OCI-LY3 (cell line): ENCODE measurements at regions not wholly inside any gene's neighbourhood (a gene's known extent, or its start where the extent isn't known, plus 50 kb on each side); places are given as distances from the start of the nearest gene placed in this dataset.

Experiments
- H2AFZ ChIP-seq: fragments of 200-600, 300-600 bp; shearing (Covaris generic); 2 replicates; pipeline ENCODE4 v1.6.0; 2014; ENCODE audit warnings: antibody characterized with exemption, low read depth, low read length
- H3K27ac ChIP-seq: fragments of 200-600, 300-600 bp; sonication (generic); 2 replicates; pipeline ENCODE4 v1.5.1; 2014; ENCODE audit warnings: mild to moderate bottlenecking, low read length, moderate library complexity, mixed read lengths
- H3K27me3 ChIP-seq: fragments of 200-600, 300-600 bp; sonication (generic); 2 replicates; pipeline ENCODE4 v1.6.1; 2014; ENCODE audit warnings: low read depth, low read length, mixed read lengths
- H3K36me3 ChIP-seq: fragments of 200-600, 300-600 bp; sonication (generic); replicated peaks from 2 replicates; pipeline ENCODE3; 2014; ENCODE audit warnings: low read depth, low read length, mixed read lengths
- H3K4me1 ChIP-seq: fragments of 300-600, 200-600 bp; sonication (generic); 2 replicates; pipeline ENCODE4 v1.6.1; 2014; ENCODE audit warnings: low read length, mixed read lengths
- H3K4me2 ChIP-seq: fragments of 200-600, 300-600 bp; sonication (generic); 2 replicates; pipeline ENCODE4 v1.6.1; 2014; ENCODE audit warnings: low read length, mixed read lengths
- H3K4me3 ChIP-seq: fragments of 300-600, 200-600 bp; sonication (generic); 2 replicates; pipeline ENCODE4 v1.5.1; 2014; ENCODE audit warnings: antibody characterized with exemption, mild to moderate bottlenecking, low read length, moderate library complexity
- H3K79me2 ChIP-seq: fragments of 300-600, 200-600 bp; shearing (Covaris generic); 2 replicates; pipeline ENCODE4 v1.6.1; 2014; ENCODE audit warnings: mild to moderate bottlenecking, low read length, mixed read lengths
- H3K9ac ChIP-seq: fragments of 300-600, 200-600 bp; shearing (Covaris generic); 2 replicates; pipeline ENCODE4 v1.6.0; 2014; ENCODE audit warnings: mild to moderate bottlenecking, low read length, moderate library complexity
- H3K9me3 ChIP-seq: fragments of 200-600, 300-600 bp; shearing (Covaris generic); 2 replicates; pipeline ENCODE4 v1.6.1; 2014; ENCODE audit warnings: low read length, mixed read lengths; ENCODE audit not compliant: insufficient read depth
- H4K20me1 ChIP-seq: fragments of 200-600, 300-600 bp; sonication (generic); 2 replicates; pipeline ENCODE4 v1.6.1; 2016; ENCODE audit warnings: low read length, mixed read lengths; ENCODE audit not compliant: insufficient read depth
- CTCF ChIP-seq: fragments of 200-600, 300-600 bp; sonication (generic); IDR thresholded peaks from 2 replicates; pipeline ENCODE4 v1.5.1; 2014; ENCODE audit warnings: antibody characterized with exemption, low read length, low read depth
- EZH2phosphoT487 ChIP-seq: fragments of 200-600 bp; shearing (Covaris generic); IDR thresholded peaks from 2 replicates; pipeline ENCODE4 v1.6.1; 2018; ENCODE audit warnings: antibody characterized with exemption, mixed run types, low read depth

- Histone ChIP-seq H3K4me3 (no peak overlapping the region), H3K9ac (no peak overlapping the region), H3K36me3 (no peaks in the 10 kb centered on the region), H2AFZ (no peak overlapping the region), H3K27ac (no peak overlapping the region), H3K79me2 (no peaks in the 10 kb centered on the region), H3K9me3 (no peaks in the 10 kb centered on the region), H3K4me2 (no peak overlapping the region), H3K4me1 (peaks cover 16% of the 10 kb centered on the region), H4K20me1 (no peaks in the 10 kb centered on the region), H3K27me3 (no peaks in the 10 kb centered on the region)
- TF ChIP-seq CTCF (no peak), EZH2phosphoT487 (no peak)
Measured at GRCh38 chr3:82079335-82079890, 318.0 kb upstream of the GBE1 start.

GRCh38 chr3:82078246-82078645 lies 316.8 kb upstream of the GBE1 start:
- H3K9ac ChIP-seq: no peak overlapping the region
- peak overlapping the region; percentile 21 for H3K4me2 ChIP-seq
- H3K79me2 ChIP-seq: no peaks in the 10 kb centered on the region
- no peaks in the 10 kb centered on the region for H4K20me1 ChIP-seq
- no peaks in the 10 kb centered on the region for H3K9me3 ChIP-seq
- no peaks in the 10 kb centered on the region for H3K36me3 ChIP-seq
- peaks cover 16% of the 10 kb centered on the region for H3K4me1 ChIP-seq
- H3K27me3 ChIP-seq: no peaks in the 10 kb centered on the region
- TF ChIP-seq CTCF: no peak
- TF ChIP-seq EZH2phosphoT487: no peak
- no peak overlapping the region for H3K27ac ChIP-seq
- peak overlapping the region; percentile 9 for H2AFZ ChIP-seq
- no peak overlapping the region for H3K4me3 ChIP-seq

GRCh38 chr3:82067420-82067819 lies 306.0 kb upstream of the GBE1 start:
- Histone ChIP-seq H3K27ac (no peak overlapping the region), H3K9ac (no peak overlapping the region), H3K27me3 (no peaks in the 10 kb centered on the region), H2AFZ (no peak overlapping the region), H3K9me3 (no peaks in the 10 kb centered on the region), H4K20me1 (no peaks in the 10 kb centered on the region), H3K4me1 (no peaks in the 10 kb centered on the region), H3K4me2 (no peak overlapping the region), H3K4me3 (no peak overlapping the region), H3K79me2 (no peaks in the 10 kb centered on the region), H3K36me3 (no peaks in the 10 kb centered on the region)
- TF ChIP-seq EZH2phosphoT487 (no peak), CTCF (no peak)

- Histone ChIP-seq H3K4me2 (no peak overlapping the region), H3K27ac (no peak overlapping the region), H2AFZ (no peak overlapping the region), H4K20me1 (no peaks in the 10 kb centered on the region), H3K4me3 (no peak overlapping the region), H3K27me3 (no peaks in the 10 kb centered on the region), H3K79me2 (no peaks in the 10 kb centered on the region), H3K9ac (no peak overlapping the region), H3K36me3 (no peaks in the 10 kb centered on the region), H3K4me1 (no peaks in the 10 kb centered on the region), H3K9me3 (no peaks in the 10 kb centered on the region)
- TF ChIP-seq CTCF (no peak), EZH2phosphoT487 (no peak)
Measured at GRCh38 chr3:82058809-82059208, 297.4 kb upstream of the GBE1 start.
